ENCODE measurements at regions not wholly inside any gene's neighbourhood (a gene's known extent, or its start where the extent isn't known, plus 50 kb on each side); places are given as distances from the start of the nearest gene placed in this dataset.

DNA sequence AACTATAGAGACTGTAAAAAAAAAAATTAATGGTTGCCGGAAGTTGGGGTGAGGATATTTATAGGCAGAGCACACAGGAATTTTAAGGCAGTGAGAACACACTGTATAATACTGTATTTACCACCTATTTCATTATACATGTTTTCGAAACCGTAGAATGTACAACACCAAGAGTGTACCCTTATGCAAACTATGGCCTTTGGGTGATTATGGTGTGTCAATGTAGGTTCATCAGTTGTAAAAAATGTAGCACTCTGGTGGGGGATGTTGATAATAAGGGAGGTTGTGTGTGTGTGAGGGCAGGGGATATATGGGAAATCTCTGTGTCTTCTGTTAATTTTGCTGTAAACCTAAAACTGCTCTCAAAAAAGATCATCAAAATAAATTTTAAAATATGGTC, 791.7 kb upstream of the CDH10 start:
- Histone ChIP-seq H3K79me1 (ENCODE audit: low read depth, low read length) (no peaks in the 10 kb centered on the region), H2BK5ac (ENCODE audit: low read depth, low read length) (no peak overlapping the region), H2BK20ac (ENCODE audit: low read length) (no peak overlapping the region), H2AFZ (ENCODE audit: low read length) (no peak overlapping the region), H4K5ac (ENCODE audit: insufficient read length, low read depth, low read length) (no peak overlapping the region), H4K20me1 (replicated peaks in 1 of 2; ENCODE audit: control insufficient read depth in 1 of 2, insufficient read depth in 2 of 2, low read length in 2 of 2) (peaks cover 11 to 26% of the 10 kb centered on the region in 2 experiments), H3K14ac (ENCODE audit: insufficient read length) (no peak overlapping the region), H3K18ac (ENCODE audit: extremely low read depth, low read length) (no peak overlapping the region), H3K23me2 (ENCODE audit: low read depth, low read length) (no peaks in the 10 kb centered on the region), H3K9me3 (ENCODE audit: insufficient read depth in 2 of 2, low read depth in 1 of 2, low read length in 1 of 2) (no peaks in the 10 kb centered on the region), H3K9ac (replicated peaks in 1 of 4; ENCODE audit: extremely low read depth in 1 of 4, low read depth in 3 of 4, low read length in 3 of 4) (no peak overlapping the region), H2AK5ac (ENCODE audit: low read depth, low read length) (no peak overlapping the region), H3K4me1 (replicated peaks in 1 of 4; ENCODE audit: control insufficient read depth in 3 of 4, insufficient read depth in 4 of 4, low read length in 3 of 4) (peaks cover 0 to 7% (median 0%) of the 10 kb centered on the region in 4 experiments; a peak in 2 of 7 replicates), H3K79me2 (ENCODE audit: control insufficient read depth in 1 of 2, insufficient read depth in 2 of 2, low read length in 2 of 2) (peaks cover 28 to 100% of the 10 kb centered on the region in 2 experiments), H3K56ac (replicated peaks; ENCODE audit: insufficient read length, low read depth, low read length) (no peak overlapping the region), H2BK15ac (ENCODE audit: low read length) (no peak overlapping the region), H3K23ac (ENCODE audit: insufficient read length) (no peak overlapping the region), H2BK12ac (ENCODE audit: low read depth, low read length) (no peak overlapping the region), H4K8ac (ENCODE audit: extremely low read depth, insufficient read depth, low read length) (no peak overlapping the region), H3K27me3 (replicated peaks in 1 of 4; ENCODE audit: control insufficient read depth in 3 of 4, extremely low read depth in 1 of 4, insufficient read depth in 3 of 4, low read length in 3 of 4) (no peaks in the 10 kb centered on the region), H3K4me2 (ENCODE audit: insufficient read depth in 1 of 2, low read depth in 2 of 2, low read length in 2 of 2) (peak overlapping the region in 1 of 2 experiments; percentile 44; a peak in 3 of 4 replicates), H3K4ac (replicated peaks; ENCODE audit: insufficient read length, low read depth, low read length) (no peak overlapping the region), H2BK120ac (replicated peaks; ENCODE audit: low read depth, low read length) (no peak overlapping the region), H3K36me3 (ENCODE audit: control insufficient read depth in 2 of 4, insufficient read depth in 4 of 4, low read length in 3 of 4) (peaks cover 0 to 75% (median 9%) of the 10 kb centered on the region in 4 experiments; a peak in 4 of 8 replicates), H3K4me3 (ENCODE audit: extremely low read depth in 1 of 4, insufficient read depth in 2 of 4, low read depth in 3 of 4, low read length in 4 of 4) (peak overlapping the region in 1 of 4 experiments; percentile 83; a peak in 2 of 8 replicates), H4K91ac (replicated peaks; ENCODE audit: insufficient read length, low read length) (no peak overlapping the region), H3K27ac (ENCODE audit: low read depth, low read length) (no peak overlapping the region)
- FAIRE-seq (no peak), DNase-seq (ENCODE audit: low read depth in 1 of 2, low spot score in 2 of 2) (no peak)
- CTCF ChIA-PET (ENCODE audit: partially characterized antibody), result no interaction called here
- TF ChIP-seq CHD1 (IDR thresholded peaks at IDR 0.05; ENCODE audit: low read depth, low read length) (no peak), CREB1 (IDR thresholded peaks at IDR 0.05) (no peak), SIRT6 (IDR thresholded peaks at IDR 0.05; ENCODE audit: low read length) (no peak), SIX5 (IDR thresholded peaks at IDR 0.05; ENCODE audit: low read depth, low read length) (no peak), POLR2A (IDR thresholded peaks at IDR 0.05; ENCODE audit: control extremely low read depth in 1 of 2, low read depth in 2 of 2, low read length in 2 of 2) (peak in 1 of 2 experiments; percentile 29; a peak in 1 of 3 replicates), ZNF274 (IDR thresholded peaks at IDR 0.05; ENCODE audit: borderline replicate concordance, extremely low read depth, low read length) (no peak), TBP (IDR thresholded peaks at IDR 0.05; ENCODE audit: low read depth, low read length) (no peak), POLR2AphosphoS5 (IDR thresholded peaks at IDR 0.05; ENCODE audit: low read depth, low read length) (peak; percentile 73; the same call in 1 of the 2 replicates)
- TF ChIP-seq, protein P1, sequence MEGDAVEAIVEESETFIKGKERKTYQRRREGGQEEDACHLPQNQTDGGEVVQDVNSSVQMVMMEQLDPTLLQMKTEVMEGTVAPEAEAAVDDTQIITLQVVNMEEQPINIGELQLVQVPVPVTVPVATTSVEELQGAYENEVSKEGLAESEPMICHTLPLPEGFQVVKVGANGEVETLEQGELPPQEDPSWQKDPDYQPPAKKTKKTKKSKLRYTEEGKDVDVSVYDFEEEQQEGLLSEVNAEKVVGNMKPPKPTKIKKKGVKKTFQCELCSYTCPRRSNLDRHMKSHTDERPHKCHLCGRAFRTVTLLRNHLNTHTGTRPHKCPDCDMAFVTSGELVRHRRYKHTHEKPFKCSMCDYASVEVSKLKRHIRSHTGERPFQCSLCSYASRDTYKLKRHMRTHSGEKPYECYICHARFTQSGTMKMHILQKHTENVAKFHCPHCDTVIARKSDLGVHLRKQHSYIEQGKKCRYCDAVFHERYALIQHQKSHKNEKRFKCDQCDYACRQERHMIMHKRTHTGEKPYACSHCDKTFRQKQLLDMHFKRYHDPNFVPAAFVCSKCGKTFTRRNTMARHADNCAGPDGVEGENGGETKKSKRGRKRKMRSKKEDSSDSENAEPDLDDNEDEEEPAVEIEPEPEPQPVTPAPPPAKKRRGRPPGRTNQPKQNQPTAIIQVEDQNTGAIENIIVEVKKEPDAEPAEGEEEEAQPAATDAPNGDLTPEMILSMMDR (IDR thresholded peaks at IDR 0.05; ENCODE audit: control extremely low read depth in 1 of 3, insufficient read depth in 1 of 3, low read depth in 1 of 3, low read length in 3 of 3), result no peak
- POLR2A ChIA-PET (ENCODE audit: partially characterized antibody), result interaction anchor here (0.9 to 7.4 kb wide), 2 partner anchors 9 to 10 kb away, joined by 4 to 79 read pairs; no protein-coding TSS in a partner anchor
- WGBS, 2 experiments (ENCODE audit: extremely low coverage in 1 of 2, insufficient coverage in 1 of 2, insufficient read length in 1 of 2, insufficient replicate concordance in 2 of 2, low coverage in 1 of 2, low lambda C conversion rate in 2 of 2, missing lambda C conversion rate in 1 of 2), result 85% methylated on average over 3 of the region's 3 CpGs; no CpG with 5 or more reads in 1 of the 2 experiments

Data from H1 (cell line).